ENCODE measurements at regions not wholly inside any gene's neighbourhood (a gene's known extent, or its start where the extent isn't known, plus 50 kb on each side); places are given as distances from the start of the nearest gene placed in this dataset.
A peak's percentile ranks its signal among the peaks of the same experiment; 100 is the strongest.

DNA sequence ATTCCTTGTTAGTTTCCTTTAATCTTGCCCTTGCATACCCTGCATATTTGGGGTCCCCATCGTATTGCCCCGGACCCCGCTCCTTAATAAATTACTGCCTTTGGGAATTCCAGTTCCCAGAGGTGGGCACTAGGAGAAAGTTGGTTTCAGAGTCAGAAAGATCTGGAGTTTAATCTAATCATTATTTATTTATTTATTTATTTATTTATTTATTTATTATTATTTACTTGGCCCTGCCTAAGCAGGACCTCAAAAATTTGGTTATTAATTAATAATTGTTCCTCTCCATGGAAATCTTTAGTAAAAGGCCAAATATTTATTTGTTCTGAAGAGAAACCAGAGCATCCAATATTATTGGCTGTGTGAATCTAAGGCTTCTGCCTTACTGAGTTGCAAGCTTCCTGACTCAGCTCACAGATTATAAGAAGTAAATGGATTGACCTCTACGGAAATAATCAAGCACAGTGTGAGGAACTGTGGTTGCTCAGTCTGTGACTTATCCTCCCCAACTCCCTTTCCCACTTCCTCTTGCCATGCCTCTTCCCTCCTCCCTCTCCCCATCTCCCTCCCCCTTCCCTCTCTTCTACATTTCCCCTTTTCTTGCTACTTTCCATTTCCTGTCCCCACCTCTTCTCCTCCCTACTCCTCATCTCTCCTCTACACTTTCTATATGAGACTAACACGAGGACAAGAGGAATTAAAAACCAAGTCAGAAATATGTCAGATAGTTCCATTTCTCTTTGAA is 61.5 kb upstream of the AP1S2 start:
- Histone ChIP-seq H2BK5ac (ENCODE audit: low read depth, low read length, poor library complexity, severe bottlenecking) (no peak overlapping the region), H3K79me1 (ENCODE audit: low read depth in 1 of 2, low read length in 2 of 2) (no peaks in the 10 kb centered on the region), H3K9me3 (ENCODE audit: control insufficient read depth, insufficient read depth, low read length) (peaks cover 3% of the 10 kb centered on the region), H2AK5ac (ENCODE audit: low read depth, low read length) (no peak overlapping the region), H4K5ac (ENCODE audit: low read depth, low read length) (no peak overlapping the region), H3K4me3 (ENCODE audit: insufficient read depth, low read depth, low read length) (no peak overlapping the region), H2BK20ac (ENCODE audit: low read depth, low read length) (no peak overlapping the region), H4K91ac (ENCODE audit: insufficient read depth, low read depth, low read length) (no peak overlapping the region), H3K9ac (ENCODE audit: low read depth, low read length) (no peak overlapping the region), H3K18ac (ENCODE audit: low read depth, low read length) (no peak overlapping the region), H3K36me3 (ENCODE audit: control insufficient read depth, insufficient read depth, low read length) (no peaks in the 10 kb centered on the region), H3K27ac (ENCODE audit: insufficient read depth, low read length) (no peak overlapping the region), H3K56ac (ENCODE audit: extremely low read depth, insufficient read depth, low read length) (no peak overlapping the region), H3K27me3 (ENCODE audit: control insufficient read depth, insufficient read depth, low read length) (peaks cover 2% of the 10 kb centered on the region; the same call in 1 of the 2 replicates), H4K20me1 (ENCODE audit: insufficient read depth, low read length) (no peaks in the 10 kb centered on the region), H2BK120ac (ENCODE audit: low read depth, low read length) (no peak overlapping the region), H3K4me1 (ENCODE audit: control insufficient read depth, insufficient read depth, low read length) (no peaks in the 10 kb centered on the region), H2BK15ac (ENCODE audit: low read depth, low read length) (no peak overlapping the region), H3K23ac (ENCODE audit: low read depth, low read length) (no peak overlapping the region), H2AK9ac (replicated peaks; ENCODE audit: low read depth, low read length, poor library complexity) (no peak overlapping the region), H4K8ac (ENCODE audit: low read depth in 2 of 2, low read length in 2 of 2) (peak overlapping the region in 1 of 2 experiments; percentile 50; a peak in 1 of 4 replicates), H3K4me2 (ENCODE audit: low read depth, low read length) (no peak overlapping the region), H2AFZ (replicated peaks; ENCODE audit: low read length, poor library complexity) (peak overlapping the region; percentile 65), H3K14ac (replicated peaks; ENCODE audit: low read depth, low read length) (no peak overlapping the region), H3K9me1 (ENCODE audit: insufficient read depth, low read length) (no peaks in the 10 kb centered on the region), H3K4ac (ENCODE audit: low read depth, low read length) (no peak overlapping the region)
- WGBS, 2 experiments (ENCODE audit: extremely low coverage in 2 of 2, insufficient read length in 1 of 2), result no CpG with 5 or more reads among the region's 5 CpGs
- POLR2A ChIA-PET (ENCODE audit: unreplicated experiment), result no interaction called here
- intact Hi-C loops (cut with micrococcal nuclease) (no loop called here), dilution Hi-C loops (cut with HindIII; ENCODE audit: low sequenced_read_pairs, unreplicated experiment) (no loop called here), in situ Hi-C loops (cut with MboI; ENCODE audit: low sequenced_read_pairs) (no loop called here)
- DNase-seq (peak; percentile 35), ATAC-seq (ENCODE audit: low read depth) (peak; percentile 27; the same call in 1 of the 2 replicates)
- BruUV-seq (replicated peaks), result no TSS peak
- TF ChIP-seq RAD21 (IDR thresholded peaks at IDR 0.05; ENCODE audit: low read length) (no peak), NFE2L2 (IDR thresholded peaks at IDR 0.05; ENCODE audit: low read depth, low read length) (no peak), MAFK (IDR thresholded peaks at IDR 0.05; ENCODE audit: low read depth, low read length) (no peak), RFX5 (IDR thresholded peaks at IDR 0.05; ENCODE audit: low read depth, low read length) (no peak), MXI1 (IDR thresholded peaks at IDR 0.05; ENCODE audit: borderline replicate concordance, low read depth, low read length) (no peak), CHD1 (IDR thresholded peaks at IDR 0.05; ENCODE audit: low read depth, low read length) (no peak), SMC3 (IDR thresholded peaks at IDR 0.05; ENCODE audit: low read depth, low read length) (no peak), MAZ (IDR thresholded peaks at IDR 0.05; ENCODE audit: borderline replicate concordance, low read depth, low read length) (no peak), POLR2A (IDR thresholded peaks at IDR 0.05; ENCODE audit: low read depth, low read length) (no peak)
- TF ChIP-seq, protein P1, sequence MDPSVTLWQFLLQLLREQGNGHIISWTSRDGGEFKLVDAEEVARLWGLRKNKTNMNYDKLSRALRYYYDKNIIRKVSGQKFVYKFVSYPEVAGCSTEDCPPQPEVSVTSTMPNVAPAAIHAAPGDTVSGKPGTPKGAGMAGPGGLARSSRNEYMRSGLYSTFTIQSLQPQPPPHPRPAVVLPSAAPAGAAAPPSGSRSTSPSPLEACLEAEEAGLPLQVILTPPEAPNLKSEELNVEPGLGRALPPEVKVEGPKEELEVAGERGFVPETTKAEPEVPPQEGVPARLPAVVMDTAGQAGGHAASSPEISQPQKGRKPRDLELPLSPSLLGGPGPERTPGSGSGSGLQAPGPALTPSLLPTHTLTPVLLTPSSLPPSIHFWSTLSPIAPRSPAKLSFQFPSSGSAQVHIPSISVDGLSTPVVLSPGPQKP (IDR thresholded peaks at IDR 0.05; ENCODE audit: borderline replicate concordance, low read depth, low read length), result no peak
- TF ChIP-seq, protein P2, sequence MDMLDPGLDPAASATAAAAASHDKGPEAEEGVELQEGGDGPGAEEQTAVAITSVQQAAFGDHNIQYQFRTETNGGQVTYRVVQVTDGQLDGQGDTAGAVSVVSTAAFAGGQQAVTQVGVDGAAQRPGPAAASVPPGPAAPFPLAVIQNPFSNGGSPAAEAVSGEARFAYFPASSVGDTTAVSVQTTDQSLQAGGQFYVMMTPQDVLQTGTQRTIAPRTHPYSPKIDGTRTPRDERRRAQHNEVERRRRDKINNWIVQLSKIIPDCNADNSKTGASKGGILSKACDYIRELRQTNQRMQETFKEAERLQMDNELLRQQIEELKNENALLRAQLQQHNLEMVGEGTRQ (IDR thresholded peaks at IDR 0.05; ENCODE audit: low read depth, low read length), result no peak
- CTCF ChIA-PET, result no interaction called here
